Body of pancreas (tissue), 4 donors: ENCODE measurements at regions not wholly inside any gene's neighbourhood (a gene's known extent, or its start where the extent isn't known, plus 50 kb on each side); places are given as distances from the start of the nearest gene placed in this dataset.

Source experiments
- CTCF ChIP-seq, 7 experiments: fragments of 450-650 bp in 4 of 7; fragments of 200-600 bp in 3 of 7; sonication (generic) in 3 of 7; IDR thresholded peaks; one replicate each; pipeline ENCODE4 v1.5.1; 2016 to 2019; ENCODE audit warnings: antibody characterized with exemption in 7 of 7
- POLR2A ChIP-seq, 3 donors: fragments of 450-650 bp; IDR thresholded peaks; one replicate each; pipeline ENCODE4 v1.6.1; 2016; ENCODE audit warnings: antibody characterized with exemption in 3 of 3, mild to moderate bottlenecking in 2 of 3

DNA sequence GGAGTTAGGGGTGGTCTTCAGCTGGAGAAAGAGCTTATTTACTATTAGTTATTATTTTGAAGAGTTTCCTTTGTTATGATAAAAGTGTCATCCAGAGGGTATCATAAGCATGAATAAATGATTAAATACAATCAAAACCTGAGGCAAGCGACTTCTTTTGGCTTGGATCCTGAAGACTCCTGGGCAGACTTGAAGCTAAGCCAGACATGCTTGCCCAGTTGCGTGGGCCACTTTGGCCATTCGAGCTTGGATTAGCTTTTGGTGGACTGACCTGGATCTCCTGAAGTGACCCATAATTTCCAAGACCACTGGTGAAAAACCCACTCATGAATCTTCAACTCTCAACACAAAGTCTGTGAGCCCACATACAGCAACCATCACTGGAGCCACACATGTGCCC is 335.8 kb downstream of the NR2F1-AS1 start:
- no peak for TF ChIP-seq CTCF (IDR thresholded peaks at IDR 0.05)
- no peak for TF ChIP-seq POLR2A (IDR thresholded peaks at IDR 0.05)
